ENCODE measurements at regions not wholly inside any gene's neighbourhood (a gene's known extent, or its start where the extent isn't known, plus 50 kb on each side); places are given as distances from the start of the nearest gene placed in this dataset.

GRCh38 chr1:232162001-232162400 is 467.9 kb downstream of the SIPA1L2 start:
- Histone ChIP-seq H3K14ac (replicated peaks; ENCODE audit: low read depth, low read length) (no peak overlapping the region), H3K4me1 (ENCODE audit: control insufficient read depth, insufficient read depth, low read length) (no peaks in the 10 kb centered on the region; the same call in 1 of the 2 replicates)
- ATAC-seq (ENCODE audit: low read depth), result no peak

More at GRCh38 chr1:232162001-232162400, 467.9 kb downstream of the SIPA1L2 start:
- Histone ChIP-seq H4K20me1 (ENCODE audit: insufficient read depth, low read length) (no peaks in the 10 kb centered on the region), H3K79me1 (ENCODE audit: low read depth in 1 of 2, low read length in 2 of 2) (no peaks in the 10 kb centered on the region), H2AK9ac (replicated peaks; ENCODE audit: low read depth, low read length, poor library complexity) (no peak overlapping the region), H3K9me1 (ENCODE audit: insufficient read depth, low read length) (no peaks in the 10 kb centered on the region), H4K8ac (ENCODE audit: low read depth in 2 of 2, low read length in 2 of 2) (no peak overlapping the region), H3K4me2 (ENCODE audit: low read depth, low read length) (no peak overlapping the region), H3K27ac (ENCODE audit: insufficient read depth, low read length) (no peak overlapping the region), H3K18ac (ENCODE audit: low read depth, low read length) (no peak overlapping the region), H4K91ac (ENCODE audit: insufficient read depth, low read depth, low read length) (no peak overlapping the region), H3K23ac (ENCODE audit: low read depth, low read length) (no peak overlapping the region), H3K9me3 (ENCODE audit: control insufficient read depth, insufficient read depth, low read length) (no peaks in the 10 kb centered on the region), H3K27me3 (ENCODE audit: control insufficient read depth, insufficient read depth, low read length) (no peaks in the 10 kb centered on the region), H2BK120ac (ENCODE audit: low read depth, low read length) (no peak overlapping the region), H3K56ac (ENCODE audit: extremely low read depth, insufficient read depth, low read length) (no peak overlapping the region), H3K4me3 (ENCODE audit: insufficient read depth, low read depth, low read length) (no peak overlapping the region), H3K9ac (ENCODE audit: low read depth, low read length) (no peak overlapping the region), H2BK5ac (ENCODE audit: low read depth, low read length, poor library complexity, severe bottlenecking) (no peak overlapping the region), H2BK15ac (ENCODE audit: low read depth, low read length) (no peak overlapping the region), H2BK20ac (ENCODE audit: low read depth, low read length) (no peak overlapping the region), H3K4ac (ENCODE audit: low read depth, low read length) (no peak overlapping the region), H2AK5ac (ENCODE audit: low read depth, low read length) (no peak overlapping the region), H2AFZ (replicated peaks; ENCODE audit: low read length, poor library complexity) (no peak overlapping the region), H4K5ac (ENCODE audit: low read depth, low read length) (no peak overlapping the region), H3K36me3 (ENCODE audit: control insufficient read depth, insufficient read depth, low read length) (no peaks in the 10 kb centered on the region)
- TF ChIP-seq RCOR1 (IDR thresholded peaks at IDR 0.05; ENCODE audit: insufficient replicate concordance, low read length) (no peak), CTCF (conservative IDR thresholded peaks at IDR 0.05; ENCODE audit: low read depth, low read length) (no peak), MXI1 (IDR thresholded peaks at IDR 0.05; ENCODE audit: borderline replicate concordance, low read depth, low read length) (no peak), POLR2A (IDR thresholded peaks at IDR 0.05; ENCODE audit: low read depth, low read length) (no peak), CEBPB (IDR thresholded peaks at IDR 0.05; ENCODE audit: low read depth, low read length) (no peak), RAD21 (IDR thresholded peaks at IDR 0.05; ENCODE audit: low read length) (no peak), BHLHE40 (IDR thresholded peaks at IDR 0.05; ENCODE audit: low read depth, low read length) (no peak), CHD1 (IDR thresholded peaks at IDR 0.05; ENCODE audit: low read depth, low read length) (no peak), USF2 (IDR thresholded peaks at IDR 0.05; ENCODE audit: low read depth, low read length) (no peak), MAFK (IDR thresholded peaks at IDR 0.05; ENCODE audit: low read depth, low read length) (no peak), SMC3 (IDR thresholded peaks at IDR 0.05; ENCODE audit: low read depth, low read length) (no peak), MAZ (IDR thresholded peaks at IDR 0.05; ENCODE audit: borderline replicate concordance, low read depth, low read length) (no peak), FOS (IDR thresholded peaks at IDR 0.05; ENCODE audit: low read depth, low read length) (no peak), RFX5 (IDR thresholded peaks at IDR 0.05; ENCODE audit: low read depth, low read length) (no peak), NFE2L2 (IDR thresholded peaks at IDR 0.05; ENCODE audit: low read depth, low read length) (no peak)
- TF ChIP-seq, protein P1, sequence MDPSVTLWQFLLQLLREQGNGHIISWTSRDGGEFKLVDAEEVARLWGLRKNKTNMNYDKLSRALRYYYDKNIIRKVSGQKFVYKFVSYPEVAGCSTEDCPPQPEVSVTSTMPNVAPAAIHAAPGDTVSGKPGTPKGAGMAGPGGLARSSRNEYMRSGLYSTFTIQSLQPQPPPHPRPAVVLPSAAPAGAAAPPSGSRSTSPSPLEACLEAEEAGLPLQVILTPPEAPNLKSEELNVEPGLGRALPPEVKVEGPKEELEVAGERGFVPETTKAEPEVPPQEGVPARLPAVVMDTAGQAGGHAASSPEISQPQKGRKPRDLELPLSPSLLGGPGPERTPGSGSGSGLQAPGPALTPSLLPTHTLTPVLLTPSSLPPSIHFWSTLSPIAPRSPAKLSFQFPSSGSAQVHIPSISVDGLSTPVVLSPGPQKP (IDR thresholded peaks at IDR 0.05; ENCODE audit: borderline replicate concordance, low read depth, low read length), result no peak
- dilution Hi-C loops (cut with HindIII; ENCODE audit: low sequenced_read_pairs, unreplicated experiment), result no loop called here
- DNase-seq, result no peak
- intact Hi-C loops (cut with micrococcal nuclease), result no loop called here
- no CpG with 5 or more reads among the region's 1 CpG for WGBS, 2 experiments (ENCODE audit: extremely low coverage in 2 of 2, insufficient read length in 1 of 2)
- ChIA-PET CTCF (no interaction called here), POLR2A (ENCODE audit: unreplicated experiment) (no interaction called here)
- BruUV-seq (replicated peaks), result no TSS peak
- in situ Hi-C loops (cut with MboI; ENCODE audit: low sequenced_read_pairs), result loop anchor here (25.0 kb wide), 1 partner anchor 475 kb away; the partner anchor contains the start of gene SIPA1L2

Data from IMR-90 (cell line).